MCF 10A (cell line): ENCODE measurements at regions not wholly inside any gene's neighbourhood (a gene's known extent, or its start where the extent isn't known, plus 50 kb on each side); places are given as distances from the start of the nearest gene placed in this dataset.

Experiments used
- BruUV-seq: library from RNA; stranded (reverse); fragments of 400-500 nt; replicated peaks from 2 replicates; lab custom pipeline; 2021; lab: Mats Ljungman, UMichigan
- CTCF ChIA-PET: fragments of 300-600 bp; sonication (Branson Sonifier 250); formaldehyde crosslinking; extraction: SDS; loops from one replicate; lab custom pipeline; 2021; ENCODE audit warnings: antibody characterized with exemption, inconsistent platforms; lab: Yijun Ruan, JAX
- POLR2A ChIA-PET: fragments of 300-600, 350-650 bp; sonication (Branson Sonifier 250); formaldehyde crosslinking; extraction: SDS; loops from one replicate; lab custom pipeline; 2020; ENCODE audit warnings: antibody characterized with exemption, inconsistent platforms; lab: Yijun Ruan, JAX
- DNase-seq: peaks from one replicate; pipeline ENCODE4 v3.0.0-alpha.2; 2018; ENCODE audit not compliant: unreplicated experiment
- H3K27ac Mint-ChIP-seq: one replicate; pipeline ENCODE4 v1.8.0; 2022; ENCODE audit warnings: mild to moderate bottlenecking, low read depth, mixed read lengths; ENCODE audit not compliant: unreplicated experiment
- H3K27me3 Mint-ChIP-seq: one replicate; pipeline ENCODE4 v1.8.0; 2022; ENCODE audit warnings: mixed read lengths; ENCODE audit not compliant: insufficient read depth, unreplicated experiment
- H3K36me3 Mint-ChIP-seq: one replicate; pipeline ENCODE4 v1.8.0; 2022; ENCODE audit warnings: mild to moderate bottlenecking, moderate library complexity, mixed read lengths; ENCODE audit not compliant: insufficient read depth, unreplicated experiment
- H3K4me1 Mint-ChIP-seq: one replicate; pipeline ENCODE4 v1.8.0; 2022; ENCODE audit warnings: mixed read lengths; ENCODE audit not compliant: insufficient read depth, unreplicated experiment
- H3K4me3 Mint-ChIP-seq: one replicate; pipeline ENCODE4 v1.8.0; 2022; ENCODE audit warnings: mild to moderate bottlenecking, moderate library complexity, mixed read lengths; ENCODE audit not compliant: unreplicated experiment
- H3K9me3 Mint-ChIP-seq: one replicate; pipeline ENCODE4 v1.8.0; 2022; ENCODE audit warnings: mixed read lengths; ENCODE audit not compliant: unreplicated experiment
- intact Hi-C: fragments of 100-400 bp; cut with micrococcal nuclease; formaldehyde crosslinking; loops from 2 replicates; pipeline ENCODE4 v1.14.1; 2022
- TF ChIP-seq, protein P1 (sequence below): fragments of 200-600 bp; IDR thresholded peaks from one replicate; pipeline ENCODE4 v1.8.0; 2022; ENCODE audit warnings: antibody characterized with exemption, mild to moderate bottlenecking; ENCODE audit not compliant: unreplicated experiment

DNA sequence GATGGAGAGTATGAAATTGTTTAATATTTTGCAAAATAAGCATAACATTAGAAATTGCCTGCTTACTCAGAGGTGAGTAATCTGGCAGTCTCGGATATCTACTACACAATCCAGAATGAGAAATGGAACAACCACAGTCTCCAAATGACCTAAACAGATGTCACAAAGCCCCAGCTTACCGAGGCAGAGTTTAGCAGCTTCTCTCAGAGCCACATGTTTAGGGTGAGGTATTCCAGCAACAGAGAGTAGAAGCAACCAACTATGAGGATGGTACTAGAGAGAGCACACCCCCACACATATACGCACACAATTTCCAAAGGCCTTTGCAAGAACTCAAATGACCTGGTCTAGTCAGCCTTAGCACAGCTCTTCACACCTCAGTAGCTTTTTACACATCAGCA lies 122.7 kb upstream of the LPAR1 start:
- Mint-ChIP-seq H3K4me1 (peaks cover 10% of the 10 kb centered on the region), H3K4me3 (no peak overlapping the region), H3K27me3 (no peaks in the 10 kb centered on the region), H3K36me3 (no peaks in the 10 kb centered on the region), H3K9me3 (no peaks in the 10 kb centered on the region), H3K27ac (peak overlapping the region; percentile 40)
- intact Hi-C loops = loop anchor here (5.0 kb wide), 1 partner anchor 524 kb away; no protein-coding TSS in a partner anchor
- no TSS peak for BruUV-seq
- peak; percentile 47 for DNase-seq
- ChIA-PET POLR2A (interaction anchor here (0.6 kb wide), 1 partner anchor 330 kb away, joined by 4 read pairs; no protein-coding TSS in a partner anchor), CTCF (interaction anchor here (0.7 kb wide), 1 partner anchor 104 kb away, joined by 3 read pairs; no protein-coding TSS in a partner anchor)
- TF ChIP-seq, protein P1, sequence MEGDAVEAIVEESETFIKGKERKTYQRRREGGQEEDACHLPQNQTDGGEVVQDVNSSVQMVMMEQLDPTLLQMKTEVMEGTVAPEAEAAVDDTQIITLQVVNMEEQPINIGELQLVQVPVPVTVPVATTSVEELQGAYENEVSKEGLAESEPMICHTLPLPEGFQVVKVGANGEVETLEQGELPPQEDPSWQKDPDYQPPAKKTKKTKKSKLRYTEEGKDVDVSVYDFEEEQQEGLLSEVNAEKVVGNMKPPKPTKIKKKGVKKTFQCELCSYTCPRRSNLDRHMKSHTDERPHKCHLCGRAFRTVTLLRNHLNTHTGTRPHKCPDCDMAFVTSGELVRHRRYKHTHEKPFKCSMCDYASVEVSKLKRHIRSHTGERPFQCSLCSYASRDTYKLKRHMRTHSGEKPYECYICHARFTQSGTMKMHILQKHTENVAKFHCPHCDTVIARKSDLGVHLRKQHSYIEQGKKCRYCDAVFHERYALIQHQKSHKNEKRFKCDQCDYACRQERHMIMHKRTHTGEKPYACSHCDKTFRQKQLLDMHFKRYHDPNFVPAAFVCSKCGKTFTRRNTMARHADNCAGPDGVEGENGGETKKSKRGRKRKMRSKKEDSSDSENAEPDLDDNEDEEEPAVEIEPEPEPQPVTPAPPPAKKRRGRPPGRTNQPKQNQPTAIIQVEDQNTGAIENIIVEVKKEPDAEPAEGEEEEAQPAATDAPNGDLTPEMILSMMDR = no peak

DNA sequence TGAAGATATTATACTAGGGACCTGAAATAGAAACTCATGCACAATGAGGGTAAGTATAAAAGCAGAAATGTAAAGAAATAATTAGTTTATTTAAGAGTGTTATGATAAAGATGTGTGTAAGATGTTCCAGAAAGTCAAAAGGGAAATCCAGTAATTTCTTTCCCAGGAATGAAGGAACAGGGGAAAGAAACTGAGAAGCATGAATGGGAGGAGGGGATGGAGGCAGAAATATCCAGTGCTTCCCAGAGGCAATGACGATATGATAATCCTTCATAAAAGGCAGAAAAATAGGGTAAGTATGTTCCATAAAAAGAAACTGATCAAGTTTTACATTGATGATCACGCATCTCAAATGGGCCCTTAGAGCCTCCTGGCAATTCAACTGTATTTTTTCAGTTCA lies 120.7 kb upstream of the LPAR1 start:
- Mint-ChIP-seq H3K9me3 (no peaks in the 10 kb centered on the region), H3K36me3 (no peaks in the 10 kb centered on the region), H3K27ac (no peak overlapping the region), H3K4me1 (peaks cover 10% of the 10 kb centered on the region), H3K4me3 (no peak overlapping the region), H3K27me3 (no peaks in the 10 kb centered on the region)
- intact Hi-C loops = no loop called here
- POLR2A ChIA-PET = no interaction called here
- no peak for DNase-seq
- TF ChIP-seq, protein P1 = no peak
- CTCF ChIA-PET = no interaction called here
- BruUV-seq = no TSS peak

DNA sequence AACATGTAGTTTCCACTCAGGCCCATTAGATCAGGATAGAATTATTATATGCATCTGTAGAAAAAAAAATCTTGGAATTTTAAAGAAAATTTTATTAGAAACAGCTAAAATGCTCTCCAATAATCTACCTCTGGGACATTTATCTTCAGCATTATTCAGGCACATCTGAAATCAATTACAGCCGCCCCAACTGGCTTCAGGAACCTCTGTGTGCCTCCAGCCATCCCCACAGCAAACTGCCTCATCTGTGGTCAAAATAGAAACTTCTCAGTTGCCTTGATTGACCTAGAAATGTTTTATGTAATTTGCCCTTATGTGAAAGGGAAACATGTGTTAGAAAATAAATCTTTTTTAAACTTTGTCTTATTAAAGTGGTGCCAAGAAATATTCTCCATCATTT lies 120.1 kb upstream of the LPAR1 start:
- Mint-ChIP-seq H3K4me1 (peaks cover 10% of the 10 kb centered on the region), H3K36me3 (no peaks in the 10 kb centered on the region), H3K9me3 (no peaks in the 10 kb centered on the region), H3K4me3 (no peak overlapping the region), H3K27ac (no peak overlapping the region), H3K27me3 (no peaks in the 10 kb centered on the region)
- BruUV-seq = no TSS peak
- intact Hi-C loops = no loop called here
- ChIA-PET CTCF (no interaction called here), POLR2A (no interaction called here)
- DNase-seq = no peak
- TF ChIP-seq, protein P1 = no peak

DNA sequence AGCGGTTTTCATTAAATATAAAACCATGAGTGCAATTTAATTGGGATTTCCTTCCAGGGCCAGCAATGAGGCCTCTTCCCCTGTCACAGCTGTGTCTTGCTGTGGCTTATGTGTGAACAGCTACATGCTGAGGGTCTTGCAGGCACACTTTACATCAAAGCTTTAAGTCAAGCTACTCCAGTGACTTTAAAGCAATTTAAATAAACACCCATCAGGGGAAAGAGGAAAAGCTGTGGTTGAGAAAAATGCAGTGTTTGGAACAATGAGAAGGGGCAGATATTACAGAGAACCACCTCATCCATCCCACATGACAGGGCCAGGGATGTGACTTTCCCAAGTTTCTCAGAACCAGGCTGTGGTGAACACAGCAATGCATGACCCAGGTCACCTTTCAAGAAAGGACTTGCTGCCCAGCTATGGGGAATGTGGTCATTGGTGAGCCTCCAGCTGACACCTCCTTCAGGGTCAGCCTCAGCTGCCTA lies 115.9 kb upstream of the LPAR1 start:
- intact Hi-C loops = no loop called here
- ChIA-PET POLR2A (no interaction called here), CTCF (interaction anchor here (0.6 to 0.7 kb wide), 2 partner anchors 95 to 225 kb away, joined by 3 to 4 read pairs; no protein-coding TSS in a partner anchor)
- Mint-ChIP-seq H3K9me3 (no peaks in the 10 kb centered on the region), H3K36me3 (no peaks in the 10 kb centered on the region), H3K4me3 (no peak overlapping the region), H3K27ac (no peak overlapping the region), H3K27me3 (no peaks in the 10 kb centered on the region), H3K4me1 (no peaks in the 10 kb centered on the region)
- TF ChIP-seq, protein P1 = no peak
- no peak for DNase-seq
- no TSS peak for BruUV-seq
